Fibroblast of peridontal ligament (primary cell): ENCODE measurements at regions not wholly inside any gene's neighbourhood (a gene's known extent, or its start where the extent isn't known, plus 50 kb on each side); places are given as distances from the start of the nearest gene placed in this dataset.
A peak's percentile ranks its signal among the peaks of the same experiment; 100 is the strongest.
"Not testable (repeated sequence)": the region's sequence is repeated elsewhere in the genome, so short reads cannot be mapped to it uniquely, and the experiment has no call there.

Experiments
- DNase-seq: peaks from one replicate; pipeline ENCODE4 v3.0.0-alpha.2; 2010; ENCODE audit errors: extremely low read depth

- DNase-seq, result not testable (repeated sequence)
Observed at GRCh38 chr1:67907467-67907866, 74.2 kb upstream of the GNG12 start.

- not testable (repeated sequence) for DNase-seq
Observed at GRCh38 chr1:67906015-67906414, 72.7 kb upstream of the GNG12 start.

GRCh38 chr1:67902546-67903223, 69.4 kb upstream of the GNG12 start:
- not testable (repeated sequence) for DNase-seq

- DNase-seq, result no peak
Observed at GRCh38 chr1:67898033-67898726, 64.9 kb upstream of the GNG12 start.

- DNase-seq, result peak; percentile 71
Observed at GRCh38 chr1:67897270-67897949, 64.1 kb upstream of the GNG12 start.

- no peak for DNase-seq
Observed at GRCh38 chr1:67896826-67897225, 63.6 kb upstream of the GNG12 start.

- no peak for DNase-seq
Observed at GRCh38 chr1:67894981-67895735, 61.9 kb upstream of the GNG12 start.

GRCh38 chr1:67893126-67893495, 59.8 kb upstream of the GNG12 start:
- DNase-seq, result no peak

GRCh38 chr1:67892476-67893125, 59.3 kb upstream of the GNG12 start:
- DNase-seq, result peak; percentile 69

GRCh38 chr1:67890857-67891256, 57.6 kb upstream of the GNG12 start:
- no peak for DNase-seq

GRCh38 chr1:67889953-67890567, 56.8 kb upstream of the GNG12 start:
- DNase-seq, result peak; percentile 87

- no peak for DNase-seq
Observed at GRCh38 chr1:67889466-67889865, 56.2 kb upstream of the GNG12 start.

- DNase-seq, result peak; percentile 58
Observed at GRCh38 chr1:67888216-67889106, 55.2 kb upstream of the GNG12 start.

GRCh38 chr1:67887146-67887545, 53.9 kb upstream of the GNG12 start:
- DNase-seq, result no peak

GRCh38 chr1:67886076-67886475, 52.8 kb upstream of the GNG12 start:
- no peak for DNase-seq

- DNase-seq, result peak; percentile 74
Observed at GRCh38 chr1:67883069-67883468, 49.8 kb upstream of the GNG12 start.
